Mucosa of descending colon (tissue), 3 donors: ENCODE measurements at regions not wholly inside any gene's neighbourhood (a gene's known extent, or its start where the extent isn't known, plus 50 kb on each side); places are given as distances from the start of the nearest gene placed in this dataset.

Experiments
- ATAC-seq: fragments of 200-7000 bp; cut with Tn5 transposase; one replicate; pipeline ENCODE4 v1.9.1; 2020; ENCODE audit warnings: mild to moderate bottlenecking, moderate library complexity
- DNase-seq, 3 donors: peaks; one replicate each; pipeline ENCODE4 v3.0.0-alpha.2; 2020
- H3K36me3 ChIP-seq: fragments of 200-600 bp; one replicate; pipeline ENCODE4 v1.8.0; 2021; ENCODE audit warnings: low read depth, mild to moderate bottlenecking
- H3K4me1 ChIP-seq: fragments of 200-600 bp; one replicate; pipeline ENCODE4 v1.8.0; 2021; ENCODE audit warnings: low read depth, mild to moderate bottlenecking
- H3K4me3 ChIP-seq: fragments of 200-600 bp; one replicate; pipeline ENCODE4 v1.8.0; 2021; ENCODE audit warnings: mild to moderate bottlenecking
- H3K9me3 ChIP-seq: fragments of 200-600 bp; one replicate; pipeline ENCODE4 v1.8.0; 2021; ENCODE audit warnings: mild to moderate bottlenecking
- intact Hi-C, 2 donors: fragments of 100-400 bp; cut with DNase I in 1 of 2; cut with micrococcal nuclease in 1 of 2; formaldehyde crosslinking; loops; one replicate each; pipeline versions ENCODE4 v1.11.0 to v1.11.1; 2022; cut with DNase I, micrococcal nuclease
- TF ChIP-seq, protein P1 (sequence below): fragments of 200-600 bp; IDR thresholded peaks from one replicate; pipeline ENCODE4 v1.8.0; 2022; ENCODE audit warnings: antibody characterized with exemption, mild to moderate bottlenecking
- donor health status: DM: no; HTN: no; CAD: no; lungs with moderate emphysema.
- donor health status: DM: no; HTN: no; CAD: no.
- donor health status: DM: no; HTN: yes; CAD: no.

DNA sequence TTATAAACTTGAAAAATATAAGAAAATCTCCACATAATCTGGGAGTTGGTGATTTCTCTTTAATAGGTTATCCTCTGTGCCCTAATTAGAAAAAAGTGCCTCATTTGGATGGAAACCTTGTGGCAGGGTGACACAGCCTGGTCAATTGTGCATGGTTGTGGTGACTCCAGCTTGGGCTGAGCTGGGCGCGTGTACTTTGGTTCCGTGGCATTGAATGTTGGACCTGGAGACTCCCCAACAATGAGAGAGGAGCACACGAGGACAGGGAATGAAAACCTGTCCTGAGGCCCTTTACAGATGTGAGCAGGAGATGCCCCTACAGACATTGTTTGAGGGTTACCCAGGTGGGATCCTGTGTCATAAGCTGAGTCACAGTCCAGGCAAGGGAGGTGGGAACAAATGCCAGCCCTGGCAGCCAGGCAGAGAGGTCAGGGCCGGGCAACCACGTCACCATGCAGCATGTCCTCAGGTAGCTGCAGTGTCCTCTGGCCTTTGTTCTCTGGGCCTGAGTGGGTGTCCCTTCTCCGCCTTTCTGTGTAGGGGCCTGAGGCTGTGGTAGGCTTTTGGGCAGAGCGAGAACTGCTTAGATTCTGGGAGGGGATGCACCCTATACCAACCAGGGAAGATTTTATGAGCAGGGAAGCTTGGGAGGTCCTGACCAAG, 147.4 kb upstream of the TBX20 start:
- TF ChIP-seq, protein P1, sequence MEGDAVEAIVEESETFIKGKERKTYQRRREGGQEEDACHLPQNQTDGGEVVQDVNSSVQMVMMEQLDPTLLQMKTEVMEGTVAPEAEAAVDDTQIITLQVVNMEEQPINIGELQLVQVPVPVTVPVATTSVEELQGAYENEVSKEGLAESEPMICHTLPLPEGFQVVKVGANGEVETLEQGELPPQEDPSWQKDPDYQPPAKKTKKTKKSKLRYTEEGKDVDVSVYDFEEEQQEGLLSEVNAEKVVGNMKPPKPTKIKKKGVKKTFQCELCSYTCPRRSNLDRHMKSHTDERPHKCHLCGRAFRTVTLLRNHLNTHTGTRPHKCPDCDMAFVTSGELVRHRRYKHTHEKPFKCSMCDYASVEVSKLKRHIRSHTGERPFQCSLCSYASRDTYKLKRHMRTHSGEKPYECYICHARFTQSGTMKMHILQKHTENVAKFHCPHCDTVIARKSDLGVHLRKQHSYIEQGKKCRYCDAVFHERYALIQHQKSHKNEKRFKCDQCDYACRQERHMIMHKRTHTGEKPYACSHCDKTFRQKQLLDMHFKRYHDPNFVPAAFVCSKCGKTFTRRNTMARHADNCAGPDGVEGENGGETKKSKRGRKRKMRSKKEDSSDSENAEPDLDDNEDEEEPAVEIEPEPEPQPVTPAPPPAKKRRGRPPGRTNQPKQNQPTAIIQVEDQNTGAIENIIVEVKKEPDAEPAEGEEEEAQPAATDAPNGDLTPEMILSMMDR = no peak
- no peaks in the 10 kb centered on the region for H3K4me1 ChIP-seq
- no peak for ATAC-seq
- H3K36me3 ChIP-seq = no peaks in the 10 kb centered on the region
- H3K9me3 ChIP-seq = no peaks in the 10 kb centered on the region
- no peak for DNase-seq
- intact Hi-C loops = no loop called here
- no peak overlapping the region for H3K4me3 ChIP-seq

DNA sequence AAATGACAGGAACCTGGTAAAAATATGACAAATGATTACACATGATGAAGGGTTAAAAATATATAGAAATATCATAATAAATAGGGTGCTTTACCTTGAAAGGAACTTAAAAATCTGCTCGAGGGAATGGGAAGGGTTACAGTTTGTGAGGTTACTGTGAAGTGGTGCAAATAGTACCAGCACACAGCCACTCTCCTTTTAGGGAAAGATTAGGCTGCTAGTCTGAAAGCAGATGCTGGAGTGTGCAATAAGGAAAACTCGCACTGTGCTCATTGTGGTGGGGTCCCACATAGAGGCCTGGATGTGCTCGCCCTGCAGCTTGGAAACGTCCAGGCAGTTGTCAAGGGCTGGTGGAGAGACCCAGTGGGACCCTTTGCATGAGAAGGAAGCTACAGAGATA, 145.9 kb upstream of the TBX20 start:
- Histone ChIP-seq H3K9me3 (no peaks in the 10 kb centered on the region), H3K4me3 (no peak overlapping the region), H3K4me1 (no peaks in the 10 kb centered on the region), H3K36me3 (no peaks in the 10 kb centered on the region)
- DNase-seq = no peak
- no peak for ATAC-seq
- intact Hi-C loops = no loop called here
- TF ChIP-seq, protein P1 = no peak

GRCh38 chr7:35399216-35399615, 145.3 kb upstream of the TBX20 start:
- H3K4me3 ChIP-seq = no peak overlapping the region
- intact Hi-C loops = no loop called here
- no peaks in the 10 kb centered on the region for H3K36me3 ChIP-seq
- DNase-seq (no peak), ATAC-seq (no peak)
- TF ChIP-seq, protein P1 = no peak
- H3K4me1 ChIP-seq = no peaks in the 10 kb centered on the region
- H3K9me3 ChIP-seq = no peaks in the 10 kb centered on the region

GRCh38 chr7:35398518-35398917, 144.6 kb upstream of the TBX20 start:
- intact Hi-C loops = no loop called here
- Histone ChIP-seq H3K9me3 (no peaks in the 10 kb centered on the region), H3K4me3 (no peak overlapping the region), H3K36me3 (no peaks in the 10 kb centered on the region), H3K4me1 (no peaks in the 10 kb centered on the region)
- ATAC-seq (no peak), DNase-seq (no peak)
- TF ChIP-seq, protein P1 = no peak

DNA sequence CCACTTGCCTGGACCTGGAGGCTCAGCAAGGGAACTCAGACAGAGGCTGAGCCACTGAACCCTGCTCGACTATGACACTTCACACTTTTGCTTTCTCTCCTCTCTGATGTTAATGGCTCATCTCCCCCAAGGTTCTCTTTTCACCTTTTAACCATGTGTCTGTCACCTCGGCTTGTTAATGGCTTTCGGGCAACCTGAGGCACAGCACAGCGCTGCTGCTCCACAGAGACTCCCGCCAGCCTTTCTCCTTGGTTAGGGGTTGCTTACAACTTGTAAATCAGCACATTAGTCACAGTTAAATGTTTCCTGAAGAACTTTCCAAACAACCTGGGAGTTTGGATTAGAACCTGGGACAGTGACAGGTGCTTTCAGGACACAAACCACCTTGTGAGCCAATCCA, 136.2 kb upstream of the TBX20 start:
- no peaks in the 10 kb centered on the region for H3K9me3 ChIP-seq
- TF ChIP-seq, protein P1 = no peak
- intact Hi-C loops = no loop called here
- no peaks in the 10 kb centered on the region for H3K36me3 ChIP-seq
- no peaks in the 10 kb centered on the region for H3K4me1 ChIP-seq
- DNase-seq (no peak), ATAC-seq (no peak)
- no peak overlapping the region for H3K4me3 ChIP-seq

DNA sequence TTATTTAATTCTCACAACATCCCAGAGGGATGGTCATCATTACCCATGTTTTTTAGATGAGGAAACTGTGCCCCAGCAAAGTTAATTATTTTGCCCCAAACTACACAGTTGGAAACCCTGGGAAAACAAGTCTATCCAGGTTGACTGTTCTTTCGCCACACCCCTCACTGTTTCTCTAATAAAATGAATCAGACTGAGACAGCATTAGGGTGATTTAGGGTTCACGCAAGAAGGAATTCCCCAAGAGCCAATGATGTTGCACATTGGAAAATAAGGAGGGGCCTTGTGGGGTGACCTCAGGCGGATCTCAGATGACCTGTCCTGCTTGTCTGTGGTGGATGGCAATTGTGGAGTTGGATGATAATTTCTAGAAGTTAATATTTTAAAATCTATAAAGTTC, 135.7 kb upstream of the TBX20 start:
- intact Hi-C loops = no loop called here
- no peaks in the 10 kb centered on the region for H3K4me1 ChIP-seq
- H3K4me3 ChIP-seq = no peak overlapping the region
- DNase-seq (no peak), ATAC-seq (no peak)
- TF ChIP-seq, protein P1 = no peak
- no peaks in the 10 kb centered on the region for H3K36me3 ChIP-seq
- no peaks in the 10 kb centered on the region for H3K9me3 ChIP-seq
